ENCODE measurements at regions not wholly inside any gene's neighbourhood (a gene's known extent, or its start where the extent isn't known, plus 50 kb on each side); places are given as distances from the start of the nearest gene placed in this dataset.
"Not testable (repeated sequence)": the region's sequence is repeated elsewhere in the genome, so short reads cannot be mapped to it uniquely, and the experiment has no call there.

DNA sequence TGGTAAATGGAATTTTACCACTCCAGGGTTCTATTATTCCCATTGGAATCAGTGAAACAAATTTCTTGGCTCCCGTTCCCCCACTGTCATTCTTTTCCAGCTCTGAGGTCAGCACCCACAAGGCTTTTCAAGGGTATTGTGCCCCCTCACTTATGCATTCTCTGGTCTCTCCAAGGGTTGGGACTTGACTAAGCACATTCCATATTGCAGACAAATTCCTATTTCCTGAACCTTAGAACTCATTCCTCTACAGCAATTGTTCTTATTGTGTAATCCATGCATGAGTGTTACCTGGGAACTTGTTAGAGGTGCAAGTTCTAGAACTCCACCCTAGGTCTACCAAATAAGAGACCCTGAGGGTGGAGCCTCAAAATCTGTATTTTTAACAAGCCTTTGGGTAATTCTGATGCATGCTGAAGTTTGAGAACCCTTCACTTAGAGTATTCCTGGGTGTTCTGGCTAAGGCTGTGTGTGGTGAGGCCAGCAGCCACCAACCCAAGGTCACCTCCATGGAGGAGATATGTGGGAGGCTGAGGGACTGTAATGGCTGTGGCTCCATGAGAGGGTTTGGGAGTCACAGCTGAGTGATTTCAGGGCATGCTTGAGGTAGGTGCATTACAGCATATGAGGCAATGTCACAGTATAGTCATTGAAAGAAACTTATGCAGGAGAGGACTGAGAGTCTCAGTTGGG lies 150.9 kb downstream of the TTC6 start:
- H3K4me1 ChIP-seq = no peaks in the 10 kb centered on the region
- H3K4me2 ChIP-seq = no peak overlapping the region
- no peak overlapping the region for H3K9ac ChIP-seq
- no peaks in the 10 kb centered on the region for H3K9me3 ChIP-seq (ENCODE audit: low read depth)
- no peaks in the 10 kb centered on the region for H3K36me3 ChIP-seq
- H3K27me3 ChIP-seq = no peaks in the 10 kb centered on the region
- H3K4me3 ChIP-seq = no peak overlapping the region
- no peak overlapping the region for H2AFZ ChIP-seq (replicated peaks)
- H3K27me3 Mint-ChIP-seq (ENCODE audit: insufficient read depth, low read depth) = peaks cover 3% of the 10 kb centered on the region
- no peaks in the 10 kb centered on the region for H3F3A ChIP-seq (ENCODE audit: low read depth)
- no peak overlapping the region for H3K27ac Mint-ChIP-seq
- no peaks in the 10 kb centered on the region for H3K36me3 Mint-ChIP-seq
- no peaks in the 10 kb centered on the region for H3K9me3 Mint-ChIP-seq
- H3K4me1 Mint-ChIP-seq = no peaks in the 10 kb centered on the region
- no peaks in the 10 kb centered on the region for H3K79me2 ChIP-seq (ENCODE audit: low read depth)
- H4K20me1 ChIP-seq (ENCODE audit: low read depth) = no peaks in the 10 kb centered on the region
- no peak overlapping the region for H3K4me3 Mint-ChIP-seq
- no peak overlapping the region for H3K27ac ChIP-seq
- DNase-seq (ENCODE audit: low spot score) = no peak
- TF ChIP-seq, protein P1, sequence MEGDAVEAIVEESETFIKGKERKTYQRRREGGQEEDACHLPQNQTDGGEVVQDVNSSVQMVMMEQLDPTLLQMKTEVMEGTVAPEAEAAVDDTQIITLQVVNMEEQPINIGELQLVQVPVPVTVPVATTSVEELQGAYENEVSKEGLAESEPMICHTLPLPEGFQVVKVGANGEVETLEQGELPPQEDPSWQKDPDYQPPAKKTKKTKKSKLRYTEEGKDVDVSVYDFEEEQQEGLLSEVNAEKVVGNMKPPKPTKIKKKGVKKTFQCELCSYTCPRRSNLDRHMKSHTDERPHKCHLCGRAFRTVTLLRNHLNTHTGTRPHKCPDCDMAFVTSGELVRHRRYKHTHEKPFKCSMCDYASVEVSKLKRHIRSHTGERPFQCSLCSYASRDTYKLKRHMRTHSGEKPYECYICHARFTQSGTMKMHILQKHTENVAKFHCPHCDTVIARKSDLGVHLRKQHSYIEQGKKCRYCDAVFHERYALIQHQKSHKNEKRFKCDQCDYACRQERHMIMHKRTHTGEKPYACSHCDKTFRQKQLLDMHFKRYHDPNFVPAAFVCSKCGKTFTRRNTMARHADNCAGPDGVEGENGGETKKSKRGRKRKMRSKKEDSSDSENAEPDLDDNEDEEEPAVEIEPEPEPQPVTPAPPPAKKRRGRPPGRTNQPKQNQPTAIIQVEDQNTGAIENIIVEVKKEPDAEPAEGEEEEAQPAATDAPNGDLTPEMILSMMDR (IDR thresholded peaks at IDR 0.05) = no peak
- TF ChIP-seq EZH2phosphoT487 (IDR thresholded peaks at IDR 0.05) (no peak), EZH2 (IDR thresholded peaks at IDR 0.05) (no peak)

DNA sequence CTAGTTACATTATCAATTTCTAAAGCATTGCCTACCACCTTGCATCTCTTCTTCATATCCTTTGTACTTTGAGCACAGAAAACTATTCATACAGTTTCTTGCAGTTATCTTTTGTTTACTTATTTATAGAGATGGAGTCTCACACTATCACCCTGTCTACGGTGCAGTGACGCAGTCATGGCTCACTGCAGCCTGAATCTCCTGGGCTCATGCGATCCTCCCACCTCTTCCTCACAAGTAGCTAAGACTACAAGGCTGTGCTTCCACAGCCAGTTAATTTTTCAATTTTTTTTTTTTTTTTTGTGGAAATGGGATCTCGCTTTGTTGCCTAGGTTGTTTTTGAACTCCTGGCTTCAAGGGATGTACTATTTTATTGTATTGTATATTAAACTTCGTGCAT lies 158.0 kb downstream of the TTC6 start:
- no peak overlapping the region for H3K4me2 ChIP-seq
- H3K27ac Mint-ChIP-seq = no peak overlapping the region
- H4K20me1 ChIP-seq (ENCODE audit: low read depth) = no peaks in the 10 kb centered on the region
- H3K9me3 ChIP-seq (ENCODE audit: low read depth) = no peaks in the 10 kb centered on the region
- H3K27me3 ChIP-seq = no peaks in the 10 kb centered on the region
- H3K27me3 Mint-ChIP-seq (ENCODE audit: insufficient read depth, low read depth) = no peaks in the 10 kb centered on the region
- no peak overlapping the region for H3K27ac ChIP-seq
- no peak overlapping the region for H2AFZ ChIP-seq (replicated peaks)
- H3K79me2 ChIP-seq (ENCODE audit: low read depth) = no peaks in the 10 kb centered on the region
- no peaks in the 10 kb centered on the region for H3F3A ChIP-seq (ENCODE audit: low read depth)
- H3K36me3 ChIP-seq = no peaks in the 10 kb centered on the region
- H3K36me3 Mint-ChIP-seq = no peaks in the 10 kb centered on the region
- H3K4me1 ChIP-seq = no peaks in the 10 kb centered on the region
- H3K9me3 Mint-ChIP-seq = peaks cover 2% of the 10 kb centered on the region
- DNase-seq (ENCODE audit: low spot score) = no peak
- no peak overlapping the region for H3K9ac ChIP-seq
- H3K4me1 Mint-ChIP-seq = no peaks in the 10 kb centered on the region
- TF ChIP-seq EZH2 (IDR thresholded peaks at IDR 0.05) (no peak), EZH2phosphoT487 (IDR thresholded peaks at IDR 0.05) (no peak)
- TF ChIP-seq, protein P1 (IDR thresholded peaks at IDR 0.05) = no peak
- no peak overlapping the region for H3K4me3 Mint-ChIP-seq
- no peak overlapping the region for H3K4me3 ChIP-seq

DNA sequence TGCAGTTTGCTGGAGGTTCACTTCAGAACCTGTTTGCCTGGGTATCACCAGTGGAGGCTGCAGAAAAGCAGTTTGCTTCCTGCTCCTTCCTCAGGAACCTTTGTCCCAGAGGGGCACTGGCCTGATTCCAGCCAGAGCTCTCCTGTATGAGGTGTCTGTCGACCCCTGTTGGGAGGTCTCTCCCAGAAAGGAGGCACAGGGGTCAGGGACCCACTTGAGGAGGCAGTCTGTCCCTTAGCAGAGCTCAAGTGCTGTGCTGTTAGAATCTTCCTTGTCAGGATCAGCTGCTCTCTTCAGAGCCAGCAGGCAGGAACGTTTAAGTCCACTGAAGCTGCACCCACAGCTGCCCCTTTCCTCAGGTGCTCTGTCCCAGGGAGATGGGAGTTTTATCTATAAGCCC lies 164.8 kb downstream of the TTC6 start:
- H3K4me3 ChIP-seq; H3K36me3 ChIP-seq; H3K9me3 ChIP-seq (ENCODE audit: low read depth); H3K4me3 Mint-ChIP-seq; H3K36me3 Mint-ChIP-seq; DNase-seq (ENCODE audit: low spot score); H3K9ac ChIP-seq; H3K4me1 Mint-ChIP-seq; H3K4me1 ChIP-seq; H3K27ac Mint-ChIP-seq; H3K4me2 ChIP-seq; H3K27ac ChIP-seq; H4K20me1 ChIP-seq (ENCODE audit: low read depth); H3K27me3 ChIP-seq; H3K27me3 Mint-ChIP-seq (ENCODE audit: insufficient read depth, low read depth); H3K9me3 Mint-ChIP-seq; H3F3A ChIP-seq (ENCODE audit: low read depth); H3K79me2 ChIP-seq (ENCODE audit: low read depth); H2AFZ ChIP-seq (replicated peaks): not testable (repeated sequence)

DNA sequence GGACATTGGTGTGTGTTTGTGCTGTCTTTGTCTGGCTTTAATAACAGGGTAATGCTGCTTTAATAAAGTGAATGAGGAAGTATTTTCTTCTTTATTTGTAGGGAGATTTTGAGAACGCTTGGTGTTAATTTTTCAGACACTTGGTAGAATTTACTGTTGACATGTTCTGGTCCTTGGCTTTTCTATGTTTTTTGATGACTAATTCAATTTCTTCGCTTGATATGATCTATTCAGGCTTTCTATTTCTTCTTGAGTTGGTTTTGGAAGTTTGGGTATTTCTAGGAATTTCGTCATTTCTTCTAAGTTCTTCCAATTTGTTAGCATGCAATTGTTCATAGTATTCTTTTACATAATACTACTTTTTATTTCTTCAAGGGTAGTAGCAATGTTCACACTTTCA lies 167.8 kb downstream of the TTC6 start:
- Mint-ChIP-seq H3K36me3 (no peaks in the 10 kb centered on the region), H3K4me1 (no peaks in the 10 kb centered on the region), H3K4me3 (no peak overlapping the region), H3K9me3 (no peaks in the 10 kb centered on the region), H3K27me3 (ENCODE audit: insufficient read depth, low read depth) (no peaks in the 10 kb centered on the region), H3K27ac (no peak overlapping the region)
- Histone ChIP-seq H3K4me2 (no peak overlapping the region), H3K4me3 (no peak overlapping the region), H3K27me3 (no peaks in the 10 kb centered on the region), H3K36me3 (no peaks in the 10 kb centered on the region), H3K9ac (no peak overlapping the region), H2AFZ (replicated peaks) (no peak overlapping the region), H4K20me1 (ENCODE audit: low read depth) (no peaks in the 10 kb centered on the region), H3K27ac (no peak overlapping the region), H3K4me1 (no peaks in the 10 kb centered on the region), H3F3A (ENCODE audit: low read depth) (no peaks in the 10 kb centered on the region), H3K9me3 (ENCODE audit: low read depth) (no peaks in the 10 kb centered on the region), H3K79me2 (ENCODE audit: low read depth) (no peaks in the 10 kb centered on the region)
- no peak for TF ChIP-seq EZH2phosphoT487 (IDR thresholded peaks at IDR 0.05)
- TF ChIP-seq, protein P1 (IDR thresholded peaks at IDR 0.05) = no peak
- no peak for TF ChIP-seq EZH2 (IDR thresholded peaks at IDR 0.05)
- no peak for DNase-seq (ENCODE audit: low spot score)

DNA sequence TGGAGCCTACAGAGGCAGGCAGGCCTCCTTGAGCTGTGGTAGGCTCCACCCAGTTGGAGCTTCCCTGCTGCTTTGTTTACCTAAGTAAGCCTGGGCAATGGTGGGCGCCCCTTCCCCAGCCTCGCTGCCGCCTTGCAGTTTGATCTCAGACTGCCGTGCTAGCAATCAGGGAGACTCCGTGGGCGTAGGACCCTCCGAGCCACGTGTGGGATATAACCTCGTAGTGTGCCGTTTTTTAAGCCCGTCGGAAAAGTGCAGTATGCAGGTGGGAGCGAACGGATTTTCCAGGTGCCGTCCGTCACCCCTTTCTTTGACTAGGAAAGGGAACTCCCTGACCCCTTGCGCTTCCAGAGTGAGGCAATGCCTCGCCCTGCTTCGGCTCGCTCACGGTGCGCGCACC lies 176.9 kb downstream of the TTC6 start:
- H3K9ac ChIP-seq; H3K4me1 Mint-ChIP-seq; H3K4me3 ChIP-seq; H3K27ac ChIP-seq; H3F3A ChIP-seq (ENCODE audit: low read depth); H3K4me2 ChIP-seq; H3K27me3 Mint-ChIP-seq (ENCODE audit: insufficient read depth, low read depth); DNase-seq (ENCODE audit: low spot score); H3K27me3 ChIP-seq; H2AFZ ChIP-seq (replicated peaks); H3K27ac Mint-ChIP-seq; H4K20me1 ChIP-seq (ENCODE audit: low read depth); H3K9me3 Mint-ChIP-seq; H3K4me1 ChIP-seq; H3K36me3 Mint-ChIP-seq; H3K79me2 ChIP-seq (ENCODE audit: low read depth); H3K36me3 ChIP-seq; H3K9me3 ChIP-seq (ENCODE audit: low read depth); H3K4me3 Mint-ChIP-seq: not testable (repeated sequence)
